Transverse colon (tissue), 4 donors: ENCODE measurements at regions not wholly inside any gene's neighbourhood (a gene's known extent, or its start where the extent isn't known, plus 50 kb on each side); places are given as distances from the start of the nearest gene placed in this dataset.

Experiments
- EP300 ChIP-seq: sonication (generic); formaldehyde crosslinking; IDR thresholded peaks from one replicate; pipeline ENCODE4 v1.6.1; 2017; ENCODE audit warnings: antibody characterized with exemption, low read depth
- POLR2A ChIP-seq: fragments of 450-650 bp; IDR thresholded peaks from one replicate; pipeline ENCODE4 v1.6.1; 2016; ENCODE audit warnings: antibody characterized with exemption, mild to moderate bottlenecking, moderate library complexity
- POLR2AphosphoS5 ChIP-seq, 3 donors: sonication (generic); formaldehyde crosslinking; IDR thresholded peaks; one replicate each; pipeline ENCODE4 v1.6.1; 2016; ENCODE audit warnings: antibody characterized with exemption in 3 of 3
- TF ChIP-seq, protein P1 (sequence below), 5 experiments: fragments of 200-600 bp in 3 of 5; fragments of 450-650 bp in 2 of 5; sonication (generic) in 3 of 5; IDR thresholded peaks; 1 replicate in 2 of 5; 2 replicates in 3 of 5; pipeline ENCODE4 v1.5.1; 2016 to 2017; ENCODE audit warnings: antibody characterized with exemption in 5 of 5, inconsistent platforms in 3 of 5, mild to moderate bottlenecking in 2 of 5, moderate library complexity in 1 of 5

DNA sequence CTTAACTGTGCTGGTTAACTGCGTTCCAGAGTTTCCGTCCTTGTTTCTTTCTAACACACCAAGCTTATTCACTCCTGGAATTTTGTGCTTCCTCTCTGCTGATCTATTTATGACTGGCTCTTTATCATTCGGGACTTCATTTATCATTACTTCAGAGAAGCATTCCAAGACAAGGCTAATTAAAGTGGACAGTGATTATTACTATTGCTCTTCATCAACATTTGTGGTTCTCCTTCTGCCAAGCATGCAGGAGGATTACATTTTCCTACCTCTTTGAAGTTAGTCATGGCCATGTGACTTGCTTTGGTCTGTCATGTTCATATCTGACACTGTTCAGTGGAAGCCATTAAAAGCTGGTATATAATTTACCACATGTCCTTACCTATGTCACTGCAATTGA is 172.4 kb upstream of the AGR3 start:
- TF ChIP-seq POLR2AphosphoS5 (IDR thresholded peaks at IDR 0.05) (no peak), EP300 (no peak), POLR2A (no peak)
- TF ChIP-seq, protein P1, sequence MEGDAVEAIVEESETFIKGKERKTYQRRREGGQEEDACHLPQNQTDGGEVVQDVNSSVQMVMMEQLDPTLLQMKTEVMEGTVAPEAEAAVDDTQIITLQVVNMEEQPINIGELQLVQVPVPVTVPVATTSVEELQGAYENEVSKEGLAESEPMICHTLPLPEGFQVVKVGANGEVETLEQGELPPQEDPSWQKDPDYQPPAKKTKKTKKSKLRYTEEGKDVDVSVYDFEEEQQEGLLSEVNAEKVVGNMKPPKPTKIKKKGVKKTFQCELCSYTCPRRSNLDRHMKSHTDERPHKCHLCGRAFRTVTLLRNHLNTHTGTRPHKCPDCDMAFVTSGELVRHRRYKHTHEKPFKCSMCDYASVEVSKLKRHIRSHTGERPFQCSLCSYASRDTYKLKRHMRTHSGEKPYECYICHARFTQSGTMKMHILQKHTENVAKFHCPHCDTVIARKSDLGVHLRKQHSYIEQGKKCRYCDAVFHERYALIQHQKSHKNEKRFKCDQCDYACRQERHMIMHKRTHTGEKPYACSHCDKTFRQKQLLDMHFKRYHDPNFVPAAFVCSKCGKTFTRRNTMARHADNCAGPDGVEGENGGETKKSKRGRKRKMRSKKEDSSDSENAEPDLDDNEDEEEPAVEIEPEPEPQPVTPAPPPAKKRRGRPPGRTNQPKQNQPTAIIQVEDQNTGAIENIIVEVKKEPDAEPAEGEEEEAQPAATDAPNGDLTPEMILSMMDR (IDR thresholded peaks at IDR 0.05) = no peak
